Heart left ventricle (tissue), 13 donors: ENCODE measurements at regions not wholly inside any gene's neighbourhood (a gene's known extent, or its start where the extent isn't known, plus 50 kb on each side); places are given as distances from the start of the nearest gene placed in this dataset.
"Not testable (repeated sequence)": the region's sequence is repeated elsewhere in the genome, so short reads cannot be mapped to it uniquely, and the experiment has no call there.

Experiments used
- POLR2A ChIP-seq, 2 donors: fragments of 450-650 bp; IDR thresholded peaks; one replicate each; pipeline ENCODE4 v1.6.1; 2017; ENCODE audit warnings: antibody characterized with exemption in 2 of 2, mild to moderate bottlenecking in 2 of 2, moderate library complexity in 2 of 2
- TF ChIP-seq, protein P1 (sequence below), 12 donors: fragments of 200-600 bp; sonication (generic) in 4 of 12; IDR thresholded peaks; one replicate each; pipeline versions ENCODE4 v1.5.0 to v1.8.0; 2018 to 2022; ENCODE audit warnings: antibody characterized with exemption in 12 of 12, mild to moderate bottlenecking in 5 of 12
- donor health status: ischemic (EF 13 %, LVEDD 7.1; RV severe dilation, severe dysfunction).
- donor health status: DM: no; HTN: yes; CAD: no.
- donor health status: DM: no; HTN: no; CAD: no.
- donor health status: ischemic (EF 25% LVEDD 6.9; RV normal size, moderate dysfunction).
- donor health status: ischemic (EF 25% LVEDD 5.7; RV mildly dilated, moderate dysfunction).
- donor health status: ischemic (EF 35%, LVEDD 5.7; RV mildly dilated, moderate dysfunction).
- donor health status: nonischemic (EF 11% LVEDD 7.7; RV severe dilation, severe dysfunction).
- donor health status: DM: yes; HTN: yes; CAD: no.
- donor health status: PGD.
- donor health status: ischemic (EF 29% LVEDD 5.4; RV normal size, mild dysfunction).
- donor health status: nonischemic (EF 23%, LVEDD 6.1; RV moderate dilation, normal function).

DNA sequence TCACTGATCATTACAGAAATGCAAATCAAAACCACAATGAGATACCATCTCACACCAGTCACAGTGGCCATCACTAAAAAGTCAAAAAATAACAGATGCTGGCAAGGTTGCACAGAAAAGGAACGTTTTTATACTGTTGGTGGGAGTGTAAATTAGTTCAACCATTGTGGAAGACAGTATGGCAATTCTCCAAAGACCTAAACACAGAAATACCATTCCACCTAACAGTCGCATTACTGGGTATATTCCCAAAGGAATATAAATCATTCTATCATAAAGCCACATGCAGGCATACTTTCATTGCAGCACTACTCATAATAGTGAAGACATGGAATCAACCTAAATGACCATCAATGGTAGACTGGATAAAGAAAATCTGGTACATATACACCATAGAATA lies 83.2 kb upstream of the ARID5B start:
- TF ChIP-seq, protein P1, sequence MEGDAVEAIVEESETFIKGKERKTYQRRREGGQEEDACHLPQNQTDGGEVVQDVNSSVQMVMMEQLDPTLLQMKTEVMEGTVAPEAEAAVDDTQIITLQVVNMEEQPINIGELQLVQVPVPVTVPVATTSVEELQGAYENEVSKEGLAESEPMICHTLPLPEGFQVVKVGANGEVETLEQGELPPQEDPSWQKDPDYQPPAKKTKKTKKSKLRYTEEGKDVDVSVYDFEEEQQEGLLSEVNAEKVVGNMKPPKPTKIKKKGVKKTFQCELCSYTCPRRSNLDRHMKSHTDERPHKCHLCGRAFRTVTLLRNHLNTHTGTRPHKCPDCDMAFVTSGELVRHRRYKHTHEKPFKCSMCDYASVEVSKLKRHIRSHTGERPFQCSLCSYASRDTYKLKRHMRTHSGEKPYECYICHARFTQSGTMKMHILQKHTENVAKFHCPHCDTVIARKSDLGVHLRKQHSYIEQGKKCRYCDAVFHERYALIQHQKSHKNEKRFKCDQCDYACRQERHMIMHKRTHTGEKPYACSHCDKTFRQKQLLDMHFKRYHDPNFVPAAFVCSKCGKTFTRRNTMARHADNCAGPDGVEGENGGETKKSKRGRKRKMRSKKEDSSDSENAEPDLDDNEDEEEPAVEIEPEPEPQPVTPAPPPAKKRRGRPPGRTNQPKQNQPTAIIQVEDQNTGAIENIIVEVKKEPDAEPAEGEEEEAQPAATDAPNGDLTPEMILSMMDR (IDR thresholded peaks at IDR 0.05): not testable (repeated sequence)
- TF ChIP-seq POLR2A (IDR thresholded peaks at IDR 0.05): not testable (repeated sequence)
